Small intestine (tissue), 7 donors: ENCODE measurements at regions not wholly inside any gene's neighbourhood (a gene's known extent, or its start where the extent isn't known, plus 50 kb on each side); places are given as distances from the start of the nearest gene placed in this dataset.

Experiments used
- DNase-seq, 2 donors: peaks; one replicate each; pipeline versions ENCODE4 v3.0.0 to v3.0.0-alpha.2; 2013
- FAIRE-seq: peaks from 2 replicates; lab custom pipeline; 2012; peaks lifted over from hg19 to GRCh38; lab: Jason Lieb, UNC
- H3K27ac ChIP-seq, 3 donors: one replicate each; pipeline ENCODE4 v1.5.1; 2013; ENCODE audit warnings: low read length in 2 of 3, mild to moderate bottlenecking in 2 of 3, control low read depth in 1 of 3, inconsistent platforms in 1 of 3, low read depth in 1 of 3, moderate library complexity in 1 of 3
- H3K27me3 ChIP-seq, 3 donors: one replicate each; pipeline ENCODE4 v1.6.1; 2013; ENCODE audit warnings: low read length in 3 of 3, inconsistent platforms in 1 of 3; ENCODE audit not compliant: control insufficient read depth in 3 of 3, insufficient read depth in 3 of 3
- H3K36me3 ChIP-seq, 3 donors: one replicate each; pipeline ENCODE4 v1.6.1; 2013; ENCODE audit warnings: low read length in 3 of 3, inconsistent platforms in 1 of 3, low read depth in 1 of 3, mild to moderate bottlenecking in 1 of 3, moderate library complexity in 1 of 3; ENCODE audit not compliant: control insufficient read depth in 3 of 3, insufficient read depth in 2 of 3
- H3K4me1 ChIP-seq, 3 donors: one replicate each; pipeline ENCODE4 v1.6.1; 2013; ENCODE audit warnings: low read length in 2 of 3, inconsistent platforms in 1 of 3, low read depth in 1 of 3, mild to moderate bottlenecking in 1 of 3, moderate library complexity in 1 of 3; ENCODE audit not compliant: control insufficient read depth in 3 of 3, insufficient read depth in 2 of 3
- H3K4me3 ChIP-seq, 3 donors: one replicate each; pipeline ENCODE4 v1.5.1; 2013; ENCODE audit warnings: low read length in 3 of 3, control low read depth in 1 of 3, inconsistent platforms in 1 of 3, low read depth in 1 of 3, mild to moderate bottlenecking in 1 of 3, moderate library complexity in 1 of 3
- H3K9me3 ChIP-seq, 2 donors: one replicate each; pipeline ENCODE4 v1.6.1; 2013; ENCODE audit warnings: low read depth in 1 of 2, low read length in 1 of 2; ENCODE audit not compliant: control insufficient read depth in 2 of 2, insufficient read depth in 1 of 2
- WGBS, 3 donors: extraction: QIAGEN DNeasy Blood & Tissue Kit; methylation state at CpG; one replicate each; pipeline ENCODE4 v1.1.7; 2013; 5-methylcytosine and 5-hydroxymethylcytosine counted together
- donor health status: healthy with polysubstance abuse.
- donor health status: control.
- donor health status: control.
- donor health status: Bipolar disorder and iron deficiency.
- donor health status: healthy.

DNA sequence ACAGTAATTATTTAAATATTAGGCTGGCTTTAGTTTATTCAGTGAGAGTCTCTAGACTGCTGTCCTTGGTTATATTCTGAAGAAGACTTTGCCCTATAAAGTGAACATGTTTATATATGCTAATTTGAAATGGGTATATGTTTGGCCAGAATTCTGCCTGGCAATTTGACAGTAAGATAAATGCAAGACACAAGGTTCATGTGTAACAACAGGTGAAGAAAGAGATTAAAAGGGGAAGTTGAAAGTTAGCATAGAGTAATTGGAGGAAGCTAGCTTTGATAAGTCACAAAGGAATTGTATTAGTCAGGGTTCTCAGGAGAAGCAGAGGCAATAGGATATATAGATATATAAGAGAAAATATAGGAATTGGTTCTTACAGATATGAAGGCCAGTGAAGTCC is 191.4 kb downstream of the CENPW start:
- Histone ChIP-seq H3K9me3 (no peaks in the 10 kb centered on the region), H3K4me3 (no peak overlapping the region), H3K4me1 (peaks cover 0 to 38% (median 0%) of the 10 kb centered on the region in 3 donors), H3K27ac (peak overlapping the region in 2 of 3 donors; percentile 48 to 68), H3K36me3 (no peaks in the 10 kb centered on the region), H3K27me3 (no peaks in the 10 kb centered on the region)
- FAIRE-seq (peak; percentile 10), DNase-seq (peak; percentile 65 to 85)

- WGBS, 3 donors = 5 to 54% (median 11%) methylated on average over 1 of the region's 1 CpG
- peak; percentile 50 to 67 for DNase-seq
- Histone ChIP-seq H3K27ac (peak overlapping the region in 2 of 3 donors; percentile 48 to 68), H3K4me1 (peaks cover 0 to 38% (median 0%) of the 10 kb centered on the region in 3 donors), H3K27me3 (no peaks in the 10 kb centered on the region), H3K9me3 (no peaks in the 10 kb centered on the region), H3K4me3 (no peak overlapping the region), H3K36me3 (no peaks in the 10 kb centered on the region)
- FAIRE-seq = no peak
These were observed 191.9 kb downstream of the CENPW start for GRCh38 chr6:126531840-126532239.

GRCh38 chr6:126534401-126534800 is 194.5 kb downstream of the CENPW start:
- 43 to 63% (median 54%) methylated on average over 2 of the region's 2 CpGs for WGBS, 3 donors
- FAIRE-seq (no peak), DNase-seq (peak; percentile 9 to 66)
- Histone ChIP-seq H3K27ac (peak overlapping the region in 1 of 3 donors; percentile 51), H3K4me3 (no peak overlapping the region), H3K36me3 (no peaks in the 10 kb centered on the region), H3K9me3 (no peaks in the 10 kb centered on the region), H3K4me1 (peaks cover 0 to 37% (median 0%) of the 10 kb centered on the region in 3 donors), H3K27me3 (no peaks in the 10 kb centered on the region)

DNA sequence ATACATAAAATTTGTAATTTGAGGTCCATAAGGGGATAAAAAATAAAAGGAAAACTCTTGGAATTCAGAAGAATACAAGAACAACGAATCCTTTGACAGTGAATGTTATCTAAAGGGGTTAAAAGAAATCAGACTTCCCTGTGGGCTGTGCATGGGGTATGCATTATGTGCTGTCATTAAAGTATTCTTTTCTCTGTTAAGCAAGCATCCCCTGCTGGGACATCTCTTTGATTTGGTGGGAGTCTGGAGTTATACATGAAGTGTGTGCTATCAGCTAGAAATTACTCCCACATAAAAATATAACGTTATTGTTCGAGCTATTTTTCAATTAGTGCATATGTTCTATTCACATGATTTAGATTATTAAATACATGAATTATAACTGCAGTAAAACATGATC is 195.2 kb downstream of the CENPW start:
- H3K27ac ChIP-seq = peak overlapping the region in 1 of 3 donors; percentile 51
- FAIRE-seq (no peak), DNase-seq (no peak)
- no peaks in the 10 kb centered on the region for H3K36me3 ChIP-seq
- H3K4me3 ChIP-seq = no peak overlapping the region
- H3K4me1 ChIP-seq = peaks cover 0 to 31% (median 0%) of the 10 kb centered on the region in 3 donors
- no peaks in the 10 kb centered on the region for H3K9me3 ChIP-seq
- H3K27me3 ChIP-seq = no peaks in the 10 kb centered on the region
- 78 to 84% (median 79%) methylated on average over 3 of the region's 3 CpGs for WGBS, 3 donors

- Histone ChIP-seq H3K27ac (no peak overlapping the region), H3K4me3 (no peak overlapping the region), H3K4me1 (peaks cover 0 to 27% (median 0%) of the 10 kb centered on the region in 3 donors), H3K9me3 (no peaks in the 10 kb centered on the region), H3K27me3 (no peaks in the 10 kb centered on the region), H3K36me3 (no peaks in the 10 kb centered on the region)
- DNase-seq (no peak), FAIRE-seq (no peak)
- WGBS, 3 donors = 83 to 90% (median 86%) methylated on average over 3 of the region's 3 CpGs
These were observed 195.7 kb downstream of the CENPW start for GRCh38 chr6:126535595-126535994.

- FAIRE-seq (peak; percentile 26), DNase-seq (no peak)
- Histone ChIP-seq H3K27me3 (no peaks in the 10 kb centered on the region), H3K36me3 (no peaks in the 10 kb centered on the region), H3K9me3 (no peaks in the 10 kb centered on the region), H3K27ac (no peak overlapping the region), H3K4me1 (peaks cover 0 to 17% (median 0%) of the 10 kb centered on the region in 3 donors), H3K4me3 (no peak overlapping the region)
- WGBS, 3 donors = 69 to 84% (median 82%) methylated on average over 1 of the region's 1 CpG
These were observed 197.3 kb downstream of the CENPW start for GRCh38 chr6:126537061-126537816.

DNA sequence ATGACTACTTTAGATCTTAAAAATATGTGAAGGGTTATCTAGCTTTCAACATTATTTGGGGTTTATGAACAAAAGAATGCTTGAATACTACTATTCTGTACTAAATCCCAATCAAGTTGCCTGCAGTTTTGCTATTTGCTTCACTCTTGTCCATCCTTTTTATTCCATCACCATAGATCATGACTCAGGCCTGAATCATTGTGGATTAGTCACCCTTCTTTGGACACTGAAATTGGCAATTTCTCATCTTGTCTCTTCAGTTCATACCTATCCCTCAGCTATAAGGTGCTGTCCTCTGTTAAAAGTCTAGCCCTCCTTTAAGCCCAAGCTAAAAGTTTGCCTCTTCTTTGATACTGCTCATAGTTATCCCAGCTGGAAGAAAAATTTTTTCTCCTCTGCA is 199.1 kb downstream of the CENPW start:
- no peak overlapping the region for H3K4me3 ChIP-seq
- FAIRE-seq (no peak), DNase-seq (no peak)
- H3K27me3 ChIP-seq = no peaks in the 10 kb centered on the region
- peaks cover 0 to 11% (median 0%) of the 10 kb centered on the region in 3 donors for H3K4me1 ChIP-seq
- H3K27ac ChIP-seq = no peak overlapping the region
- no peaks in the 10 kb centered on the region for H3K9me3 ChIP-seq
- H3K36me3 ChIP-seq = no peaks in the 10 kb centered on the region

GRCh38 chr6:126540161-126540560 is 200.2 kb downstream of the CENPW start:
- peaks cover 0 to 6% (median 0%) of the 10 kb centered on the region in 3 donors for H3K4me1 ChIP-seq

More at GRCh38 chr6:126540161-126540560, 200.2 kb downstream of the CENPW start:
- DNase-seq (peak in 1 of 2 donors; percentile 55), FAIRE-seq (peak; percentile 10)
- no peaks in the 10 kb centered on the region for H3K9me3 ChIP-seq
- H3K27ac ChIP-seq = peak overlapping the region in 1 of 3 donors; percentile 65
- no peaks in the 10 kb centered on the region for H3K27me3 ChIP-seq
- no peaks in the 10 kb centered on the region for H3K36me3 ChIP-seq
- no peak overlapping the region for H3K4me3 ChIP-seq
